ENCODE measurements at regions not wholly inside any gene's neighbourhood (a gene's known extent, or its start where the extent isn't known, plus 50 kb on each side); places are given as distances from the start of the nearest gene placed in this dataset.

GRCh38 chr1:214967865-214968575 is 114.5 kb upstream of the KCNK2 start:
- no peak for TF ChIP-seq CTCF (IDR thresholded peaks at IDR 0.05)
- no peak for TF ChIP-seq POLR2AphosphoS5 (IDR thresholded peaks at IDR 0.05)
- TF ChIP-seq POLR2A (IDR thresholded peaks at IDR 0.05) = no peak
